Right ventricle myocardium inferior (tissue), 1 donor: ENCODE measurements at regions not wholly inside any gene's neighbourhood (a gene's known extent, or its start where the extent isn't known, plus 50 kb on each side); places are given as distances from the start of the nearest gene placed in this dataset.
"Not testable (repeated sequence)": the region's sequence is repeated elsewhere in the genome, so short reads cannot be mapped to it uniquely, and the experiment has no call there.

Experiments used
- ATAC-seq: fragments of 200-7000 bp; cut with Tn5 transposase; one replicate; pipeline ENCODE4 v1.9.1; 2020; ENCODE audit warnings: mild to moderate bottlenecking, moderate library complexity
- DNase-seq: peaks from one replicate; pipeline ENCODE4 v3.0.0; 2021; ENCODE audit errors: missing footprints
- intact Hi-C: fragments of 100-400 bp; cut with DNase I; formaldehyde crosslinking; loops from one replicate; pipeline ENCODE4 v1.11.0; 2022
- donor health status: DM: no; HTN: yes; CAD: no; lungs with severe emphysema.

DNA sequence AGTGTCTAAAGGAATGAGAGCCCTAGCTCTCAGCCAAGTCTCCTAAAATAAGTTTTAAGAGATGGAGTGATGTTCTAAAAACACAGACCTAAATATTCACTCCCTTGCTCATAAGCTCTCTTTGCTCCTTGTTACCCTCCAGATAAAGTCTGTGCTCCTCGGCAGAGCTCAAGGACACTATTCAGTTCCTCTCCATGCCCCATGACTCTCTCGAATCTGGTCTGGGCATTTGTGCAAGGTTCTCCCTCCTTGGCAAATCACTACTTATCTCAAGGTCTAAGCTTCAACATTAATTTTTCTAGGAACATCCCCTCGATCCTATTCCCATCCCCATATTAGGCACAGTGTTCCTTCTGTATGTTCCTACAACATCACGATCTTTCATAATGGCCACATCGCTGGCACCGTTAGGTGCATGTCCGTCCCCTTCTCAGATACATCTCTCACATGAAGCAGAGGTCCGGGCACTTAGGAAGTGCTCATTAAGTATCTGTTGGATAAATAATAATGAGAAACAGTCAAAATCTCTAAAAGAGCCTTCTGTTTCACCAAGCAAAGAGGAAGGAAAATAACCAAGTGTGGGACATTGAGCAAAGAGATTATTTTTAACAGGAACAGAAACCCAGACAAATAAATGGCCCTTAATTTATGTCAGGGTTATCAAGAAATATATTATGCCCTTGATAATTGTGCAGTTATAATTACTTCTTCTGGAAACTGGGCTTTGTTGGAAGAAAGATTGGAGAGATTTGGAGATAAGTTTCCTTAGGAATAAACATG lies 85.9 kb upstream of the HTR4 start:
- intact Hi-C loops: loop anchor here (2.0 to 5.0 kb wide), 4 partner anchors 67 to 261 kb away; partner anchors contain the start of gene ADRB2
- no peak for ATAC-seq
- no peak for DNase-seq

GRCh38 chr5:148740966-148741742 lies 85.3 kb upstream of the ADRB2 start:
- intact Hi-C loops: loop anchor here (2.0 to 5.0 kb wide), 4 partner anchors 66 to 260 kb away; partner anchors contain the start of gene ADRB2
- ATAC-seq (peak; percentile 66), DNase-seq (no peak)

DNA sequence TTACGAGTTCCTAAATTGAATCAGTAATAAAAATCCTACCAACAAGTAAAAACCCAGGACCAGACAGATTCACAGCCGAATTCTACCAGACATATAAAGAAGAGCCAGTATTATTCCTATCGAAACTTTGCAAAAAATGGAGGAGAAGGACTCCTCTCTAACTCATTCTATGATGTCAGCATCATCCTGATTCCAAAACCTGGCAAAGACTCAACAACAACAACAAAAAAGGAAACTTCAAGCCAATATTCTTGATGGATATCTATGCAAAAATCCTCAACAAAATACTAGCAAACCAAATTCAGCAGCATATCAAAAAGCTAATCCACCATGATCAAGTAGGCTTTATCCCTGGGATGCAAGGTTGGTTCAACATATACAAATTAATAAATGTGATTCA lies 84.6 kb upstream of the ADRB2 start:
- intact Hi-C loops: loop anchor here (2.0 to 5.0 kb wide), 4 partner anchors 66 to 259 kb away; partner anchors contain the start of gene ADRB2
- not testable (repeated sequence) for ATAC-seq, DNase-seq

DNA sequence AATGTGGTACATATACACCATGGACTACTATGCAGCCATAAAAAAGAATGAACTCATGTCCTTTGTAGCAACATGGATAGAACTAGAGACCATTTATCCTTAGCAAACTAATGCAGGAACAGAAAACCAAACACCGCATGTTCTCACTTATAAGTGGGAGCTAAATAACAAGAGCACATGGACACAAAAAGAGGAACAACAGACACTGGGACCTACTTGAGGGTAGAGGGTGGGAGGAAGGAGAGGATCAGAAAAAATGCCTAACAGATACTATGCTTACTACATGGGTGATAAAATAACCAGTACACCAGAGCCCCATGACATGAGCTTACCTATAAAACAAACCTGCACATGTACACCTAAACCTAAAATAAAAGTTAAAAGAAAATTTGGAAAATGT lies 82.0 kb upstream of the ADRB2 start:
- not testable (repeated sequence) for DNase-seq, ATAC-seq
- intact Hi-C loops: loop anchor here (5.0 kb wide), 1 partner anchor 63 kb away; no protein-coding TSS in a partner anchor

DNA sequence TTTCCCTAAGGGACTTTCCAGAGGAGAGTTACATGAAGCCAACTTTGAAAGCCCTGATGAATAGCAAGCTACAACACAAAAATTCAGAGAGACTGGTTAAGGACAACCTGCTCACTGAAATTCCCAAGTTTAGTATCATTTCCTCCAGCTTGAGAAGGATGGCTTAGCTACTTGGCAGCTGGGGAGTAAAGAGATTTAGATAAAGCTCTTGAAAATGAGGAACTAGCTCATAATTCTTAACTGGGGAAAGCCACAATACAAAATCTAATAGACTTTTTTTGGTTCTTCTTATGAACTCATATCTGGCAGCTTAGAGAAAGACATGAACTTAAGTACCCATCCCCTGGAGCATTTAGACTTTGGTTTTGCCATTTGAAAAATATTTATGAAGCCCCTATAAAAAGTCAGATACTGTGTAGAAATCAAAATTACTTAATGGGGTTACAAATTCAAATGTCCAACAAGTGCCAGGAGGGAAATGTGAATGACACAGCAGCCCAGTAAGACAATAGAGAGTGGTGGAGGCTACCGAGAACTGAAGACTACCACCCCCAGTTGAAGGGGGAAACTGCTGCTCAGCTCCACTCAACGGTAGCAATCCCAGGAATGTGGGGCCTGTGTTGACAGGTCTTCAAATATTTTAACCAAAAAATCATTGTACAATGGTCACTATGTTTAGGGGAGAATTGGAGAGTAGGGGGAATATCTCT lies 79.4 kb upstream of the ADRB2 start:
- ATAC-seq (no peak), DNase-seq (no peak)
- intact Hi-C loops: no loop called here

DNA sequence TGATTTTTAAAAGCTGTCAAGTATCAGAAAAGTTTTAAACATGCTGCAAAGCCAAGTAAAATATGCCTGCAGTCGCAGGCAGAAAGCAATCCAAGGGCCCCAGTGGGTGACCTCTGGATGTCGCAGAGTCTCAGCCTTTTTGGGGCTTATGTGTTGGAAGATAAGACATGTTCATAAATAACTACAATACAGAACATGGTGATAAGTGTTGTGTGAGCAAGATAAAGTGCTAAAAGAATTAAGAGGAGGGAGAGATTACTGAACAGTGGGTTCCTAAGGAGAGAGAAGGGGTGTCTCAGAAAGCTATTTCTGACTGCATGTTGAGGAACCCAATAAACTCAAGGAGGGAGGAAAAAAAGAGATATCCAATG lies 78.9 kb upstream of the ADRB2 start:
- intact Hi-C loops: no loop called here
- DNase-seq (no peak), ATAC-seq (no peak)

- DNase-seq (no peak), ATAC-seq (peak; percentile 31)
- intact Hi-C loops: no loop called here
Observed at GRCh38 chr5:148748702-148749392, 77.6 kb upstream of the ADRB2 start.

DNA sequence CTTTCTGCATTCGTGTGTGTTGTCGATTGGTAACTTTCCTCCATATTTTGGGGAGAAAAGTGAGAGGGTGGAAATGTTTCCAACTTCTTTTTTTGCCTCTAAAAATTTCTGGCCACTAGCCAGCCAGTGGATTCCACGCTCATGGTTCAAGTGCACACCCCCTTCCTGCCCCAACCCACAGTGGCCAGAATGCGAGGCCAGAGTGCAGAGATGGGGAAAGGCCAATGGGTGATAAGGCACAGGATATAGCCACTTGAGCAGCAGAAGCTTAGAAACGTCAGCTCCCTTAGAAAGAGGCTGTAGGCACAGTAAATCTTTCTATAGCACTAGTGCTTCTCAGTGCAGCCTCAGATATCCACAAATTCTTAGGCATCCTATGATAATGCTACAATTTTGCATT lies 75.8 kb upstream of the ADRB2 start:
- ATAC-seq: no peak
- intact Hi-C loops: no loop called here
- no peak for DNase-seq

- ATAC-seq: no peak
- DNase-seq: no peak
- intact Hi-C loops: no loop called here
Observed at GRCh38 chr5:148751025-148751424, 75.4 kb upstream of the ADRB2 start.

- ATAC-seq, intact Hi-C loops, DNase-seq: not testable (repeated sequence)
Observed at GRCh38 chr5:148752375-148752774, 74.0 kb upstream of the ADRB2 start.

- DNase-seq: no peak
- intact Hi-C loops: no loop called here
- no peak for ATAC-seq
Observed at GRCh38 chr5:148759101-148759500, 67.3 kb upstream of the ADRB2 start.

- intact Hi-C loops: no loop called here
- ATAC-seq (no peak), DNase-seq (no peak)
Observed at GRCh38 chr5:148760945-148761638, 65.3 kb upstream of the ADRB2 start.

DNA sequence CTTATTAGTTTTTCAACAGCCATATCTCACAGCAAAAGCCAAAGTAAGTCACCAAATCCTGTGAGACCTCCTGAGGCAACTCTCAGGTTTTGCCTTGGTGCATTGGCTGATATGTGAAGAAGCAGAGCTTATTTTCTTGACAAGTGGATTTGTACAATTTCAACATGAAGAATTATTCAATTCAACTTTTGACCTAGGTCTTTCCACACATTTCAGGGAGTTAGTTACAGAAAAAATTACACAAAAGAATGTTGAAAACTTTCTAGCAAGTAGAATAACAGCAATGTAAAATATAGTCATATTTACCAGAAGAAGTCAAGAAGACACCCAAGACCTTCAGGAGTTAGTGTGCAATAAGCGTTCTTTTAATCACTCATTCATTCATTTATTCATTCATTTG lies 62.4 kb upstream of the ADRB2 start:
- ATAC-seq: no peak
- intact Hi-C loops: no loop called here
- DNase-seq: no peak

DNA sequence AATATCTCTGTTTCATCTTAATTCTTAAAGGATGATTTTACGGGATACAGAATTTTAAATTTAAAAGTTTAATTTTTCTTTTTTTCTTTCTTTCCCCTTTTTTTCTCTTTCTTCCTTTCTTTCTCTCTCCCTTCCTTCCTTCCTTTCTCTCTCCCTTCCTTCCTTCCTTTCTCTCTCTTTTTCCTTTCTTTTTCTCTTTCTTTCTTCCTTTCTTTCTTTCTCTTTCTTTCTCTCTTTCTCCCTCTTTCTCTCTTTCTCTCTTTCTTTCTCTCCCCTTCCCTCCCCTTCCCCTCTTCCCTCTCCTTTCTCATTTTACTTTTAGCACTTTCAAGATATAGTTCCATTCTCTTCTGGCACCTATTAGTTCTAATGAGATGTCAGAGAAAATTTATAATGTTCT lies 61.4 kb upstream of the ADRB2 start:
- intact Hi-C loops: no loop called here
- no peak for ATAC-seq
- DNase-seq: no peak

DNA sequence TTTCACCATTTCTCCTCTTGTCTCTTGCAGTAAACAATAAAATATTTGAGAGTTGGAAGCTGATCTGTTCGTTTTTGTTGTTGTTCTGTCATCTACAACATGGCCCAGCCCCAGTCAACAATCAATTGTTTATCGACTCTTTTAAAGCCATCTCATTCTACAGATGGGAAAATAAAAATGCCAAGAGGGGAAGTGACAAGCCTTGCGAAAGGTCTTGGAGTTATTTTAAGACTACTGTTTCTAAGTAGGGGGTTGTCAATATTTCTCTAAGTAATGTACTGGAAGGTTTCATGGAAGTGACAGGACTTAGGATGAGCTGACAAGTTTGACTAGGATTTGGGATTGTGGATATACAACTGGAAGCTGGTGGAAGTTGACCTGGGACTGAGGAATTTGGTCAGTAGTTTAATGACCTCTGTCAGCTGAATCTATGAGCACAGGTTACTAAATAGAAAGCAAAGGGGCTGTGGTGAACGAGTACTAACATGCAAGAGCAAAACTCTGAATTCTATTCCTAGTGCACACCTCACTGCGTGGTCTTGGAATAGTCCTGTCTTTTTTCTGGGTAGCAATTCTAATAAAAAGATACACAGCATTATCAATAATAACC lies 57.5 kb upstream of the ADRB2 start:
- ATAC-seq (no peak), DNase-seq (no peak)
- intact Hi-C loops: no loop called here

DNA sequence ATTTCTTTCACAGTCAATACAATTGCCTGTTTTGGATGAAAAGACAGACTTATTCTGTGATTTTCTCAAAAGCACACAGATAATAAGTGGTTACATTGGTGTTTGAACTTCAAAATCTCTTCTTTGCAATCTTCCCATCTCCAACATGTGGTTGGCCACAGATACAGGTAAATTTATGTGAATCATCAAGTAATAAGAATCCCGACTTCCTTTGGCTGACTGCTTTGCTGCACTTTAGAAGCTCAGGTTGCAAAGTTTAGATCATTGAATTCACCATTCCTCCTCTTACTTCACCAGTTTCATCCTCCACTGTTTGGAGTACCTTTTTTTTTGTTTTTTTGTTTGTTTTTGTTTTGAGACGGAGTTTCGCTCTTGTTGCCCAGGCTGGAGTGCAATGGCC lies 56.5 kb upstream of the ADRB2 start:
- no peak for ATAC-seq
- intact Hi-C loops: no loop called here
- DNase-seq: no peak

DNA sequence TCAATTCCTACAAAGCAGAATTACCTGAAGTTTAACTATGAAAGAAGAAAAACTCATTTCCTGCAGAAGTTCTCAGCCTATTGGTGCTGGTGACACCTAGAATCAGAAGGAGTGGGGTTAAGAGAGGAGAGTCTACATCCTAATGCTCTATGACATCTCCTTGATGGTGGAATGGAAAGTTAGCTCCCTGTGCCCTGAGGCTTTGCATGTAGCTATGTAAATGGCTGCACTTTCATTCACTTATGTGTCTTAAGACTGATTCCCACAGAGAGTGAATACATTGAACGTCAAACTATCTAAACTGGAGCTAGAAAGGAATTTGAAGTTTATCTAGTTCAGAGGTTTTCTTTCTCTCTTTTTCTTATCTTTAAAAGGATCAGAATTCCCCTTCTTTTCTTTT lies 52.1 kb upstream of the ADRB2 start:
- DNase-seq (no peak), ATAC-seq (no peak)
- intact Hi-C loops: no loop called here

DNA sequence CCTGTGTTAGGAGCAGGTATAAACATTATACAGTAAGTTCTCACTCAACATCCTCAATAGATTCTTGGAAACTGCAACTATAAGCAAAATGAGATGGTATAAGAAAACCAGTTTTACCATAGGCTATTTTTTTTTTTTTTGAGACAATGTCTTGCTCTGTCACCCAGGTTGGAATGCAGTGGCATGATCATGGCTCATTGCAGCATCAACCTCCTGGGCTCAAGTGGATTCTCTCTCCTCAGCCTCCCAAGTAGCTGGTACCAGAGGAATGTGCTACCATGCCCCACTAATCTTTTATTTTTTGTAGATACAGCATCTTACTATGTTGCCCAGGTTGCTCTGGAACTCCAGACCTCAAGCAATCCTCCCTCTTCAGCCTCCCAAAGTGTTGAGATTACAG lies 50.1 kb upstream of the ADRB2 start:
- intact Hi-C loops: no loop called here
- no peak for ATAC-seq
- DNase-seq: no peak
